H1 (cell line): ENCODE measurements at regions not wholly inside any gene's neighbourhood (a gene's known extent, or its start where the extent isn't known, plus 50 kb on each side); places are given as distances from the start of the nearest gene placed in this dataset.

Experiments used
- CTCF ChIA-PET: fragments of 300-600 bp; sonication (Branson Sonifier 250); formaldehyde crosslinking; loops from one replicate; lab custom pipeline; 2021; ENCODE audit not compliant: partially characterized antibody; lab: Charles Lee
- POLR2A ChIA-PET: fragments of 300-600 bp; sonication (Branson Sonifier 250); formaldehyde crosslinking; loops from one replicate; lab custom pipeline; 2021; ENCODE audit warnings: inconsistent platforms; ENCODE audit not compliant: partially characterized antibody; lab: Charles Lee
- DNase-seq, 2 experiments: peaks; one replicate each; pipeline versions ENCODE4 v3.0.0 to v3.0.0-alpha.2; 2010 to 2022; ENCODE audit warnings: low spot score in 2 of 2, low read depth in 1 of 2, mixed read lengths in 1 of 2
- FAIRE-seq: peaks from 2 replicates; lab custom pipeline; 2011; peaks lifted over from hg19 to GRCh38; lab: Jason Lieb, UNC
- H2AFZ ChIP-seq: 2 replicates; pipeline ENCODE4 v1.8.1; 2012; ENCODE audit warnings: low read length, inconsistent platforms
- H2AK5ac ChIP-seq: 2 replicates; pipeline ENCODE4 v1.6.1; 2013; ENCODE audit warnings: low read depth, low read length
- H2BK120ac ChIP-seq: replicated peaks from 2 replicates; pipeline ENCODE3; 2013; ENCODE audit warnings: low read depth, low read length, inconsistent platforms
- H2BK12ac ChIP-seq: 2 replicates; pipeline ENCODE4 v1.6.1; 2013; ENCODE audit warnings: low read depth, low read length
- H2BK15ac ChIP-seq: 2 replicates; pipeline ENCODE4 v1.6.1; 2013; ENCODE audit warnings: low read length
- H2BK20ac ChIP-seq: 2 replicates; pipeline ENCODE4 v1.6.1; 2013; ENCODE audit warnings: low read length
- H2BK5ac ChIP-seq: 2 replicates; pipeline ENCODE4 v1.6.1; 2013; ENCODE audit warnings: low read depth, low read length
- H3K14ac ChIP-seq: 2 replicates; pipeline ENCODE4 v1.6.1; 2013; ENCODE audit warnings: inconsistent platforms; ENCODE audit not compliant: insufficient read length
- H3K18ac ChIP-seq: 2 replicates; pipeline ENCODE4 v1.6.1; 2013; ENCODE audit warnings: low read length; ENCODE audit errors: extremely low read depth
- H3K23ac ChIP-seq: 2 replicates; pipeline ENCODE4 v1.6.1; 2013; ENCODE audit warnings: inconsistent platforms; ENCODE audit not compliant: insufficient read length
- H3K23me2 ChIP-seq: 2 replicates; pipeline ENCODE4 v1.6.1; 2013; ENCODE audit warnings: low read depth, low read length
- H3K27ac ChIP-seq: 2 replicates; pipeline ENCODE4 v1.6.1; 2011; ENCODE audit warnings: low read depth, low read length, inconsistent platforms
- H3K27me3 ChIP-seq, 4 experiments: replicated peaks in 1 of 4; 1 replicate in 1 of 4; 2 replicates in 3 of 4; pipeline versions ENCODE4 v1.6.1 to v1.8.1; 2011 to 2013; ENCODE audit warnings: low read length in 3 of 4, mild to moderate bottlenecking in 3 of 4, inconsistent platforms in 2 of 4, mixed read lengths in 2 of 4, moderate library complexity in 1 of 4; ENCODE audit not compliant: control insufficient read depth in 3 of 4, insufficient read depth in 3 of 4; ENCODE audit errors: extremely low read depth in 1 of 4
- H3K36me3 ChIP-seq, 4 experiments: 2 replicates each; pipeline versions ENCODE4 v1.6.1 to v1.8.1; 2011 to 2013; ENCODE audit warnings: mild to moderate bottlenecking in 4 of 4, low read length in 3 of 4, moderate library complexity in 2 of 4, control low read depth in 1 of 4, inconsistent platforms in 1 of 4; ENCODE audit not compliant: insufficient read depth in 4 of 4, control insufficient read depth in 2 of 4
- H3K4ac ChIP-seq: replicated peaks from 2 replicates; pipeline ENCODE3; 2013; ENCODE audit warnings: low read length, low read depth, mixed read lengths, inconsistent platforms; ENCODE audit not compliant: insufficient read length
- H3K4me1 ChIP-seq, 4 experiments: replicated peaks in 1 of 4; 1 replicate in 1 of 4; 2 replicates in 3 of 4; pipeline versions ENCODE4 v1.6.1 to v1.8.1; 2011 to 2013; ENCODE audit warnings: low read length in 3 of 4, inconsistent platforms in 2 of 4, mixed read lengths in 1 of 4; ENCODE audit not compliant: insufficient read depth in 4 of 4, control insufficient read depth in 3 of 4
- H3K4me2 ChIP-seq, 2 experiments: 2 replicates each; pipeline versions ENCODE4 v1.6.1 to v1.8.1; 2011 to 2013; ENCODE audit warnings: low read depth in 2 of 2, low read length in 2 of 2, control low read depth in 1 of 2, inconsistent platforms in 1 of 2, mild to moderate bottlenecking in 1 of 2; ENCODE audit not compliant: insufficient read depth in 1 of 2
- H3K4me3 ChIP-seq, 4 experiments: fragments of 200-600, 300-600 bp in 1 of 4; sonication (generic), shearing (Covaris generic), sonication (Bioruptor Twin) in 1 of 4; 2 replicates each; pipeline versions ENCODE4 v1.5.1 to v1.8.1; 2011 to 2016; ENCODE audit warnings: low read length in 4 of 4, low read depth in 3 of 4, control low read depth in 2 of 4, inconsistent platforms in 2 of 4, mild to moderate bottlenecking in 2 of 4, mixed read lengths in 1 of 4, moderate library complexity in 1 of 4; ENCODE audit not compliant: insufficient read depth in 2 of 4; ENCODE audit errors: extremely low read depth in 1 of 4
- H3K56ac ChIP-seq: replicated peaks from 2 replicates; pipeline ENCODE3; 2013; ENCODE audit warnings: low read depth, mild to moderate bottlenecking, mixed read lengths, low read length, inconsistent platforms; ENCODE audit not compliant: insufficient read length
- H3K79me1 ChIP-seq: 2 replicates; pipeline ENCODE4 v1.6.1; 2013; ENCODE audit warnings: low read depth, low read length, control low read depth
- H3K79me2 ChIP-seq, 2 experiments: 2 replicates each; pipeline versions ENCODE4 v1.6.1 to v1.8.1; 2012 to 2013; ENCODE audit warnings: low read length in 2 of 2, mild to moderate bottlenecking in 2 of 2, inconsistent platforms in 1 of 2; ENCODE audit not compliant: insufficient read depth in 2 of 2, control insufficient read depth in 1 of 2
- H3K9ac ChIP-seq, 4 experiments: replicated peaks in 1 of 4; 1 replicate in 1 of 4; 2 replicates in 3 of 4; pipeline versions ENCODE4 v1.6.1 to v1.8.1; 2011 to 2013; ENCODE audit warnings: low read depth in 3 of 4, low read length in 3 of 4, control low read depth in 2 of 4, mild to moderate bottlenecking in 2 of 4, moderate library complexity in 2 of 4, inconsistent platforms in 1 of 4; ENCODE audit errors: extremely low read depth in 1 of 4
- H3K9me3 ChIP-seq, 2 experiments: 2 replicates each; pipeline versions ENCODE4 v1.6.1 to v1.8.1; 2012 to 2013; ENCODE audit warnings: mild to moderate bottlenecking in 2 of 2, moderate library complexity in 2 of 2, control low read depth in 1 of 2, inconsistent platforms in 1 of 2, low read depth in 1 of 2, low read length in 1 of 2, mixed read lengths in 1 of 2; ENCODE audit not compliant: insufficient read depth in 2 of 2
- H4K20me1 ChIP-seq, 2 experiments: replicated peaks in 1 of 2; 2 replicates each; pipeline versions ENCODE3 to v1.8.1; 2011 to 2013; ENCODE audit warnings: inconsistent platforms in 2 of 2, low read length in 2 of 2, mild to moderate bottlenecking in 1 of 2; ENCODE audit not compliant: insufficient read depth in 2 of 2, control insufficient read depth in 1 of 2
- H4K5ac ChIP-seq: 2 replicates; pipeline ENCODE4 v1.6.1; 2013; ENCODE audit warnings: low read length, low read depth, mixed read lengths, inconsistent platforms; ENCODE audit not compliant: insufficient read length
- H4K8ac ChIP-seq: 2 replicates; pipeline ENCODE4 v1.8.0; 2013; ENCODE audit warnings: mild to moderate bottlenecking, moderate library complexity, low read length, inconsistent platforms; ENCODE audit not compliant: insufficient read depth; ENCODE audit errors: extremely low read depth
- H4K91ac ChIP-seq: replicated peaks from 2 replicates; pipeline ENCODE3; 2013; ENCODE audit warnings: low read length, mixed read lengths, inconsistent platforms; ENCODE audit not compliant: insufficient read length
- BACH1 ChIP-seq: IDR thresholded peaks from 2 replicates; pipeline ENCODE4 v1.6.1; 2012; ENCODE audit warnings: low read length, improper control_type of control experiment
- EGR1 ChIP-seq: IDR thresholded peaks from 2 replicates; pipeline ENCODE4 v1.6.1; 2011; ENCODE audit warnings: low read depth, low read length, borderline replicate concordance
- KDM4A ChIP-seq: IDR thresholded peaks from one replicate; pipeline ENCODE4 v1.7.1; 2012; ENCODE audit warnings: low read depth, mild to moderate bottlenecking, moderate library complexity, low read length, inconsistent platforms; ENCODE audit not compliant: severe bottlenecking
- TAF1 ChIP-seq: IDR thresholded peaks from 2 replicates; pipeline ENCODE4 v1.6.1; 2011; ENCODE audit warnings: mild to moderate bottlenecking, low read depth, low read length
- WGBS, 2 experiments: shearing (Covaris generic) in 1 of 2; methylation state at CpG; one replicate each; pipeline versions ENCODE4 v1.1.6 to v1.1.7; 2013 to 2015; ENCODE audit warnings: low lambda C conversion rate in 2 of 2, mixed read lengths in 2 of 2, inconsistent platforms in 1 of 2, low coverage in 1 of 2, missing lambda C conversion rate in 1 of 2; ENCODE audit not compliant: insufficient replicate concordance in 2 of 2, insufficient coverage in 1 of 2, insufficient read length in 1 of 2; ENCODE audit errors: extremely low coverage in 1 of 2, missing lambda C conversion rate in 1 of 2; 5-methylcytosine and 5-hydroxymethylcytosine counted together
- TF ChIP-seq, protein P1 (sequence below): IDR thresholded peaks from 2 replicates; pipeline ENCODE4 v1.6.1; 2012; ENCODE audit warnings: low read length, inconsistent platforms

GRCh38 chr3:135837977-135838631 is 127.4 kb upstream of the PPP2R3A start:
- 99% methylated on average over 5 of the region's 5 CpGs; no CpG with 5 or more reads in 1 of the 2 experiments for WGBS, 2 experiments
- no peak overlapping the region for H2AK5ac ChIP-seq
- no peaks in the 10 kb centered on the region for H3K4me1 ChIP-seq
- no peak overlapping the region for H3K4ac ChIP-seq
- no peak overlapping the region for H2BK12ac ChIP-seq
- POLR2A ChIA-PET, result no interaction called here
- H3K36me3 ChIP-seq, result no peaks in the 10 kb centered on the region
- no peak overlapping the region for H3K23ac ChIP-seq
- no peak overlapping the region for H3K4me2 ChIP-seq
- H3K56ac ChIP-seq, result no peak overlapping the region
- no peak overlapping the region for H2BK120ac ChIP-seq
- no peak overlapping the region for H2BK5ac ChIP-seq
- CTCF ChIA-PET, result interaction anchor here (0.6 to 1.1 kb wide), 3 partner anchors 513 to 1044 kb away, joined by 3 read pairs; partner anchors contain the start of gene EPHB1
- H3K27ac ChIP-seq, result no peak overlapping the region
- H3K18ac ChIP-seq, result no peak overlapping the region
- H3K9me3 ChIP-seq, result no peaks in the 10 kb centered on the region
- H3K23me2 ChIP-seq, result no peaks in the 10 kb centered on the region
- H2AFZ ChIP-seq, result no peak overlapping the region
- FAIRE-seq, result no peak
- H3K79me2 ChIP-seq, result no peaks in the 10 kb centered on the region
- no peak overlapping the region for H3K9ac ChIP-seq
- no peak overlapping the region for H4K91ac ChIP-seq
- H3K27me3 ChIP-seq, result no peaks in the 10 kb centered on the region
- no peaks in the 10 kb centered on the region for H3K79me1 ChIP-seq
- no peaks in the 10 kb centered on the region for H4K20me1 ChIP-seq
- H4K5ac ChIP-seq, result no peak overlapping the region
- TF ChIP-seq, protein P1, sequence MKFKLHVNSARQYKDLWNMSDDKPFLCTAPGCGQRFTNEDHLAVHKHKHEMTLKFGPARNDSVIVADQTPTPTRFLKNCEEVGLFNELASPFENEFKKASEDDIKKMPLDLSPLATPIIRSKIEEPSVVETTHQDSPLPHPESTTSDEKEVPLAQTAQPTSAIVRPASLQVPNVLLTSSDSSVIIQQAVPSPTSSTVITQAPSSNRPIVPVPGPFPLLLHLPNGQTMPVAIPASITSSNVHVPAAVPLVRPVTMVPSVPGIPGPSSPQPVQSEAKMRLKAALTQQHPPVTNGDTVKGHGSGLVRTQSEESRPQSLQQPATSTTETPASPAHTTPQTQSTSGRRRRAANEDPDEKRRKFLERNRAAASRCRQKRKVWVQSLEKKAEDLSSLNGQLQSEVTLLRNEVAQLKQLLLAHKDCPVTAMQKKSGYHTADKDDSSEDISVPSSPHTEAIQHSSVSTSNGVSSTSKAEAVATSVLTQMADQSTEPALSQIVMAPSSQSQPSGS, result no peak
- TF ChIP-seq TAF1 (no peak), BACH1 (no peak), KDM4A (no peak), EGR1 (no peak)
- TF ChIP-seq, all 59 proteins: peak for 0
- Histone ChIP-seq H2BK20ac (no peak overlapping the region), H2BK15ac (no peak overlapping the region), H3K4me3 (no peak overlapping the region), H3K14ac (no peak overlapping the region), H4K8ac (no peak overlapping the region)
- no peak for DNase-seq
